ENCODE measurements at regions not wholly inside any gene's neighbourhood (a gene's known extent, or its start where the extent isn't known, plus 50 kb on each side); places are given as distances from the start of the nearest gene placed in this dataset.

- no peak for DNase-seq
Observed at GRCh38 chr4:180808862-180809261, 1434.3 kb upstream of the TENM3 start.

- DNase-seq, result no peak
Observed at GRCh38 chr4:180809439-180809838, 1433.8 kb upstream of the TENM3 start.

- no peak for DNase-seq
Observed at GRCh38 chr4:180810581-180810980, 1432.6 kb upstream of the TENM3 start.

GRCh38 chr4:180811556-180811955, 1431.6 kb upstream of the TENM3 start:
- DNase-seq, result no peak

GRCh38 chr4:180812783-180813182, 1430.4 kb upstream of the TENM3 start:
- no peak for DNase-seq

GRCh38 chr4:180814875-180815417, 1428.3 kb upstream of the TENM3 start:
- DNase-seq, result no peak

- no peak for DNase-seq
Observed at GRCh38 chr4:180817529-180817928, 1425.7 kb upstream of the TENM3 start.

- no peak for DNase-seq
Observed at GRCh38 chr4:180823108-180823507, 1420.1 kb upstream of the TENM3 start.

- no peak for DNase-seq
Observed at GRCh38 chr4:180827232-180828009, 1415.8 kb upstream of the TENM3 start.

GRCh38 chr4:180828455-180829018, 1414.7 kb upstream of the TENM3 start:
- DNase-seq, result no peak

- DNase-seq, result no peak
Observed at GRCh38 chr4:180832073-180832472, 1411.1 kb upstream of the TENM3 start.

- no peak for DNase-seq
Observed at GRCh38 chr4:180840142-180840541, 1403.1 kb upstream of the TENM3 start.

GRCh38 chr4:180850318-180850940, 1392.8 kb upstream of the TENM3 start:
- no peak for DNase-seq

GRCh38 chr4:180852738-180853137, 1390.5 kb upstream of the TENM3 start:
- DNase-seq, result no peak

GRCh38 chr4:180855184-180855583, 1388.0 kb upstream of the TENM3 start:
- no peak for DNase-seq

- DNase-seq, result no peak
Observed at GRCh38 chr4:180860089-180860720, 1383.0 kb upstream of the TENM3 start.

- no peak for DNase-seq
Observed at GRCh38 chr4:180861651-180862050, 1381.6 kb upstream of the TENM3 start.

GRCh38 chr4:180866933-180867643, 1376.1 kb upstream of the TENM3 start:
- DNase-seq, result no peak

GRCh38 chr4:180870623-180871022, 1372.6 kb upstream of the TENM3 start:
- no peak for DNase-seq

- DNase-seq, result no peak
Observed at GRCh38 chr4:180898305-180898704, 1344.9 kb upstream of the TENM3 start.

GRCh38 chr4:180900781-180901180, 1342.4 kb upstream of the TENM3 start:
- DNase-seq, result no peak

GRCh38 chr4:180909279-180909678, 1333.9 kb upstream of the TENM3 start:
- DNase-seq, result no peak

- DNase-seq, result no peak
Observed at GRCh38 chr4:180913750-180914149, 1329.5 kb upstream of the TENM3 start.

All from stimulated activated CD8-positive, alpha-beta memory T cell treated with anti-CD3 and anti-CD28 coated beads, Interleukin-4, amount 100 ng/mL, for 48 hours (primary cell).